Keratinocyte (primary cell): ENCODE measurements at regions not wholly inside any gene's neighbourhood (a gene's known extent, or its start where the extent isn't known, plus 50 kb on each side); places are given as distances from the start of the nearest gene placed in this dataset.

ENCODE experiments used
- DNase-seq: peaks from one replicate; pipeline ENCODE4 v3.0.0-alpha.2; 2011; ENCODE audit warnings: low read depth, missing footprints, low spot score
- FAIRE-seq: peaks from 2 replicates; lab custom pipeline; 2011; peaks lifted over from hg19 to GRCh38; lab: Jason Lieb, UNC
- H2AFZ ChIP-seq: 2 replicates; pipeline ENCODE4 v1.6.0; 2012; ENCODE audit warnings: low read length, control low read depth, inconsistent platforms; ENCODE audit not compliant: control insufficient read depth
- H3K27ac ChIP-seq: 2 replicates; pipeline ENCODE4 v1.5.1; 2011; ENCODE audit warnings: low read length; ENCODE audit not compliant: control insufficient read depth, insufficient read depth
- H3K27me3 ChIP-seq: 3 replicates; pipeline ENCODE4 v1.6.0; 2011; ENCODE audit warnings: low read length; ENCODE audit not compliant: control insufficient read depth, insufficient read depth; ENCODE audit errors: extremely low read depth
- H3K36me3 ChIP-seq, 2 experiments: 2 replicates in 1 of 2; 3 replicates in 1 of 2; pipeline ENCODE4 v1.5.1; 2011; ENCODE audit warnings: low read length in 2 of 2, mild to moderate bottlenecking in 1 of 2; ENCODE audit not compliant: control insufficient read depth in 2 of 2, insufficient read depth in 2 of 2; ENCODE audit errors: extremely low read depth in 1 of 2
- H3K4me1 ChIP-seq: 3 replicates; pipeline ENCODE4 v1.5.1; 2011; ENCODE audit warnings: low read length; ENCODE audit not compliant: control insufficient read depth, insufficient read depth; ENCODE audit errors: extremely low read depth
- H3K4me2 ChIP-seq: 3 replicates; pipeline ENCODE4 v1.6.0; 2011; ENCODE audit warnings: low read depth, low read length; ENCODE audit not compliant: control insufficient read depth, insufficient read depth; ENCODE audit errors: extremely low read depth
- H3K4me3 ChIP-seq, 3 experiments: fragments of 200-600 bp in 1 of 3; sonication (generic) in 1 of 3; 2 replicates in 2 of 3; 3 replicates in 1 of 3; pipeline ENCODE4 v1.5.1; 2011 to 2016; ENCODE audit warnings: low read length in 3 of 3, mild to moderate bottlenecking in 3 of 3, control low read depth in 2 of 3, inconsistent platforms in 1 of 3, low read depth in 1 of 3, mixed read lengths in 1 of 3, mixed run types in 1 of 3, moderate library complexity in 1 of 3; ENCODE audit not compliant: control insufficient read depth in 2 of 3, insufficient read depth in 2 of 3; ENCODE audit errors: extremely low read depth in 1 of 3
- H3K79me2 ChIP-seq: 2 replicates; pipeline ENCODE4 v1.6.0; 2012; ENCODE audit warnings: low read length; ENCODE audit not compliant: control insufficient read depth, insufficient read depth
- H3K9ac ChIP-seq: 3 replicates; pipeline ENCODE4 v1.6.0; 2011; ENCODE audit warnings: low read length; ENCODE audit not compliant: control insufficient read depth, insufficient read depth; ENCODE audit errors: extremely low read depth
- H3K9me1 ChIP-seq: 3 replicates; pipeline ENCODE4 v1.6.0; 2011; ENCODE audit warnings: low read length; ENCODE audit not compliant: control insufficient read depth, insufficient read depth; ENCODE audit errors: extremely low read depth
- H3K9me3 ChIP-seq: 2 replicates; pipeline ENCODE4 v1.5.1; 2012; ENCODE audit warnings: low read depth, low read length; ENCODE audit not compliant: control insufficient read depth
- H4K20me1 ChIP-seq: 3 replicates; pipeline ENCODE4 v1.6.0; 2011; ENCODE audit warnings: low read length; ENCODE audit not compliant: control insufficient read depth, insufficient read depth; ENCODE audit errors: extremely low read depth
- EZH2 ChIP-seq: IDR thresholded peaks from one replicate; pipeline ENCODE4 v1.6.1; 2012; ENCODE audit warnings: inconsistent platforms, mild to moderate bottlenecking, low read length, moderate library complexity
- dilution Hi-C: fragments of 300-500 bp; cut with MboI; formaldehyde crosslinking; loops from one replicate; pipeline ENCODE4 v1.7.0; 2020; ENCODE audit warnings: low sequenced_read_pairs; ENCODE audit not compliant: extremely low pct_ligation_motif_present
- TF ChIP-seq, protein P1 (sequence below), 3 experiments: IDR thresholded peaks in 1 of 3; conservative IDR thresholded peaks in 1 of 3; optimal IDR thresholded peaks in 1 of 3; 2 replicates in 2 of 3; 3 replicates in 1 of 3; pipeline versions ENCODE3 to v1.5.1; 2011; ENCODE audit warnings: low read length in 3 of 3, mild to moderate bottlenecking in 3 of 3, moderate library complexity in 2 of 3, control low read depth in 1 of 3, inconsistent platforms in 1 of 3; ENCODE audit not compliant: insufficient read depth in 2 of 3; ENCODE audit errors: extremely low read depth in 1 of 3

GRCh38 chr13:90256746-90257145 lies 1090.7 kb upstream of the MIR17HG start:
- H3K4me3 ChIP-seq = no peak overlapping the region
- no peak overlapping the region for H2AFZ ChIP-seq
- H3K9me3 ChIP-seq = no peaks in the 10 kb centered on the region
- H3K4me1 ChIP-seq = no peaks in the 10 kb centered on the region
- no peaks in the 10 kb centered on the region for H3K9me1 ChIP-seq
- H3K27me3 ChIP-seq = no peaks in the 10 kb centered on the region
- no peak for TF ChIP-seq EZH2
- TF ChIP-seq, protein P1, sequence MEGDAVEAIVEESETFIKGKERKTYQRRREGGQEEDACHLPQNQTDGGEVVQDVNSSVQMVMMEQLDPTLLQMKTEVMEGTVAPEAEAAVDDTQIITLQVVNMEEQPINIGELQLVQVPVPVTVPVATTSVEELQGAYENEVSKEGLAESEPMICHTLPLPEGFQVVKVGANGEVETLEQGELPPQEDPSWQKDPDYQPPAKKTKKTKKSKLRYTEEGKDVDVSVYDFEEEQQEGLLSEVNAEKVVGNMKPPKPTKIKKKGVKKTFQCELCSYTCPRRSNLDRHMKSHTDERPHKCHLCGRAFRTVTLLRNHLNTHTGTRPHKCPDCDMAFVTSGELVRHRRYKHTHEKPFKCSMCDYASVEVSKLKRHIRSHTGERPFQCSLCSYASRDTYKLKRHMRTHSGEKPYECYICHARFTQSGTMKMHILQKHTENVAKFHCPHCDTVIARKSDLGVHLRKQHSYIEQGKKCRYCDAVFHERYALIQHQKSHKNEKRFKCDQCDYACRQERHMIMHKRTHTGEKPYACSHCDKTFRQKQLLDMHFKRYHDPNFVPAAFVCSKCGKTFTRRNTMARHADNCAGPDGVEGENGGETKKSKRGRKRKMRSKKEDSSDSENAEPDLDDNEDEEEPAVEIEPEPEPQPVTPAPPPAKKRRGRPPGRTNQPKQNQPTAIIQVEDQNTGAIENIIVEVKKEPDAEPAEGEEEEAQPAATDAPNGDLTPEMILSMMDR (optimal IDR thresholded peaks at IDR 0.05 in 1 of 3, IDR thresholded peaks at IDR 0.05 in 1 of 3, conservative IDR thresholded peaks at IDR 0.05 in 1 of 3; ENCODE audit: extremely low read depth in 1 of 3, insufficient read depth in 2 of 3, low read length in 3 of 3) = no peak
- H3K36me3 ChIP-seq = no peaks in the 10 kb centered on the region
- no peaks in the 10 kb centered on the region for H4K20me1 ChIP-seq
- dilution Hi-C loops = no loop called here
- H3K79me2 ChIP-seq = no peaks in the 10 kb centered on the region
- FAIRE-seq (no peak), DNase-seq (no peak)
- H3K27ac ChIP-seq = no peak overlapping the region
- H3K9ac ChIP-seq = no peak overlapping the region
- no peak overlapping the region for H3K4me2 ChIP-seq

DNA sequence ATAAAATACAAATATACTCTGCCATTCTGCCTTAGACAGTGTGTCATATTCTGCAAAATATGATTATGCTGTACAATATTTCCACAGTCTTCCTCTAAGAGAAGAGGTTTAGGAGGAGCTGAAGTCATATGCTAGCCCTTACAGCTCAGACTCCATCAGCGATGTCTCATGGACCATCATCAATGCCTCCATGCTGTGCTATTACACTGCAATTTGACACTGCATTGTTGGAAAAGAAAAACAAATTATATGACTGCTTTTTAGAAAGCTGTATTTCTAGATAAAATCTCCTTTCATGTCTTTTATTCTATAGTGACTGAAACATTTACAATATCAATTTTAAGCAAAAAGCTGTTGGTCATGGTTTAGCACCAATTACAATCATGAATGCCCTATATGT lies 1089.4 kb upstream of the MIR17HG start:
- Histone ChIP-seq H3K4me2 (no peak overlapping the region), H3K27me3 (no peaks in the 10 kb centered on the region), H3K9me3 (no peaks in the 10 kb centered on the region), H3K27ac (no peak overlapping the region), H3K4me3 (no peak overlapping the region), H3K9ac (no peak overlapping the region), H3K79me2 (no peaks in the 10 kb centered on the region), H2AFZ (no peak overlapping the region), H3K4me1 (no peaks in the 10 kb centered on the region), H3K36me3 (no peaks in the 10 kb centered on the region), H3K9me1 (no peaks in the 10 kb centered on the region), H4K20me1 (no peaks in the 10 kb centered on the region)
- TF ChIP-seq, protein P1 (optimal IDR thresholded peaks at IDR 0.05 in 1 of 3, IDR thresholded peaks at IDR 0.05 in 1 of 3, conservative IDR thresholded peaks at IDR 0.05 in 1 of 3; ENCODE audit: extremely low read depth in 1 of 3, insufficient read depth in 2 of 3, low read length in 3 of 3) = no peak
- TF ChIP-seq EZH2 = no peak
- FAIRE-seq = no peak
- no peak for DNase-seq
- dilution Hi-C loops = no loop called here
